Endodermal cell (in vitro differentiated cells): ENCODE measurements at regions not wholly inside any gene's neighbourhood (a gene's known extent, or its start where the extent isn't known, plus 50 kb on each side); places are given as distances from the start of the nearest gene placed in this dataset.

Experiments
- DNase-seq: peaks from one replicate; pipeline ENCODE4 v3.0.0-alpha.2; 2017
- H3K27ac ChIP-seq: 2 replicates; pipeline ENCODE4 v1.5.1; 2013; ENCODE audit warnings: mild to moderate bottlenecking, low read depth, low read length, moderate library complexity
- H3K27me3 ChIP-seq: 2 replicates; pipeline ENCODE4 v1.6.1; 2013; ENCODE audit warnings: mild to moderate bottlenecking, low read length, moderate library complexity; ENCODE audit not compliant: insufficient read depth, control insufficient read depth, poor library complexity, severe bottlenecking
- H3K36me3 ChIP-seq: 2 replicates; pipeline ENCODE4 v1.7.0; 2013; ENCODE audit warnings: mild to moderate bottlenecking, low read length, moderate library complexity; ENCODE audit not compliant: control insufficient read depth, insufficient read depth
- H3K4me1 ChIP-seq: one replicate; pipeline ENCODE4 v1.7.0; 2013; ENCODE audit warnings: low read length; ENCODE audit not compliant: control insufficient read depth, insufficient read depth
- H3K4me3 ChIP-seq: 2 replicates; pipeline ENCODE4 v1.5.1; 2013; ENCODE audit warnings: mild to moderate bottlenecking, low read length, moderate library complexity
- H3K9ac ChIP-seq: 2 replicates; pipeline ENCODE4 v1.6.1; 2013; ENCODE audit warnings: mild to moderate bottlenecking, low read length, moderate library complexity; ENCODE audit not compliant: poor library complexity, severe bottlenecking; ENCODE audit errors: extremely low read depth
- H3K9me3 ChIP-seq: 2 replicates; pipeline ENCODE4 v1.6.1; 2013; ENCODE audit warnings: mild to moderate bottlenecking, low read length, moderate library complexity; ENCODE audit not compliant: control insufficient read depth
- H3K27ac Mint-ChIP-seq: 2 replicates; pipeline ENCODE4 v1.8.0; 2020; ENCODE audit warnings: mixed read lengths
- H3K27me3 Mint-ChIP-seq: 2 replicates; pipeline ENCODE4 v1.8.0; 2021; ENCODE audit warnings: mild to moderate bottlenecking, mixed read lengths; ENCODE audit not compliant: insufficient read depth
- H3K36me3 Mint-ChIP-seq: 2 replicates; pipeline ENCODE4 v1.8.0; 2020; ENCODE audit warnings: low read depth, mixed read lengths
- H3K4me1 Mint-ChIP-seq: 2 replicates; pipeline ENCODE4 v1.8.0; 2020; ENCODE audit warnings: mixed read lengths
- H3K4me3 Mint-ChIP-seq: 2 replicates; pipeline ENCODE4 v1.8.0; 2020; ENCODE audit warnings: mild to moderate bottlenecking, moderate library complexity, mixed read lengths
- H3K9me3 Mint-ChIP-seq: 2 replicates; pipeline ENCODE4 v1.8.0; 2020; ENCODE audit warnings: mild to moderate bottlenecking, mixed read lengths
- CTCF ChIP-seq: fragments of 200-600 bp; sonication (generic); conservative IDR thresholded peaks from 2 replicates; pipeline ENCODE4 v1.5.0; 2021; ENCODE audit warnings: antibody characterized with exemption, mild to moderate bottlenecking
- WGBS, 2 experiments: methylation state at CpG; one replicate each; pipeline versions ENCODE4 v1.1.5 to v1.1.7; 2013; ENCODE audit warnings: missing lambda C conversion rate in 2 of 2, mixed read lengths in 1 of 2; ENCODE audit not compliant: insufficient coverage in 1 of 2, insufficient read length in 1 of 2; 5-methylcytosine and 5-hydroxymethylcytosine counted together

GRCh38 chr5:118681655-118682054 lies 306.7 kb downstream of the DTWD2 start:
- no peak for TF ChIP-seq CTCF

GRCh38 chr5:118679264-118679940 lies 308.9 kb downstream of the DTWD2 start:
- no peak for TF ChIP-seq CTCF
- WGBS, 2 experiments: 83 to 91% methylated on average over 1 to 6 of the region's 6 CpGs
- H3K4me3 ChIP-seq: no peak overlapping the region
- Mint-ChIP-seq H3K27ac (no peak overlapping the region), H3K9me3 (peaks cover 6% of the 10 kb centered on the region), H3K27me3 (no peaks in the 10 kb centered on the region), H3K4me1 (peaks cover 23% of the 10 kb centered on the region), H3K4me3 (no peak overlapping the region), H3K36me3 (peaks cover 4% of the 10 kb centered on the region)
- H3K9ac ChIP-seq: no peak overlapping the region
- no peak overlapping the region for H3K27ac ChIP-seq
- H3K36me3 ChIP-seq: no peaks in the 10 kb centered on the region
- no peak for DNase-seq
- no peaks in the 10 kb centered on the region for H3K27me3 ChIP-seq
- peaks cover 7% of the 10 kb centered on the region for H3K9me3 ChIP-seq
- H3K4me1 ChIP-seq: peaks cover 10% of the 10 kb centered on the region

More at GRCh38 chr5:118681655-118682054, 306.7 kb downstream of the DTWD2 start:
- 96% methylated on average over 2 of the region's 2 CpGs; no CpG with 5 or more reads in 1 of the 2 experiments for WGBS, 2 experiments
- Mint-ChIP-seq H3K27me3 (no peaks in the 10 kb centered on the region), H3K9me3 (no peaks in the 10 kb centered on the region), H3K36me3 (no peaks in the 10 kb centered on the region), H3K4me1 (peaks cover 13% of the 10 kb centered on the region), H3K27ac (no peak overlapping the region), H3K4me3 (no peak overlapping the region)
- no peaks in the 10 kb centered on the region for H3K9me3 ChIP-seq
- no peak overlapping the region for H3K9ac ChIP-seq
- no peak overlapping the region for H3K27ac ChIP-seq
- H3K4me1 ChIP-seq: no peaks in the 10 kb centered on the region
- H3K36me3 ChIP-seq: no peaks in the 10 kb centered on the region
- no peak overlapping the region for H3K4me3 ChIP-seq
- no peak for DNase-seq
- H3K27me3 ChIP-seq: no peaks in the 10 kb centered on the region

GRCh38 chr5:118678746-118679145 lies 309.6 kb downstream of the DTWD2 start:
- Histone ChIP-seq H3K9ac (no peak overlapping the region), H3K36me3 (no peaks in the 10 kb centered on the region), H3K4me3 (no peak overlapping the region), H3K4me1 (peaks cover 10% of the 10 kb centered on the region), H3K9me3 (peaks cover 13% of the 10 kb centered on the region), H3K27ac (no peak overlapping the region), H3K27me3 (no peaks in the 10 kb centered on the region)
- H3K9me3 Mint-ChIP-seq: peaks cover 12% of the 10 kb centered on the region
- H3K4me3 Mint-ChIP-seq: no peak overlapping the region
- H3K27me3 Mint-ChIP-seq: no peaks in the 10 kb centered on the region
- peaks cover 23% of the 10 kb centered on the region for H3K4me1 Mint-ChIP-seq
- peaks cover 6% of the 10 kb centered on the region for H3K36me3 Mint-ChIP-seq
- no peak overlapping the region for H3K27ac Mint-ChIP-seq
- WGBS, 2 experiments: 78 to 83% methylated on average over 1 to 3 of the region's 3 CpGs
- DNase-seq: no peak
- no peak for TF ChIP-seq CTCF
